K562 (cell line): ENCODE measurements at regions not wholly inside any gene's neighbourhood (a gene's known extent, or its start where the extent isn't known, plus 50 kb on each side); places are given as distances from the start of the nearest gene placed in this dataset.

ENCODE experiments used
- BRCA1 ChIP-seq, 2 experiments: fragments of 450-650 bp in 1 of 2; sonication (generic) in 1 of 2; formaldehyde crosslinking in 1 of 2; IDR thresholded peaks; 2 replicates each; pipeline versions ENCODE4 v1.5.0 to v1.6.1; 2017 to 2020; ENCODE audit warnings: mild to moderate bottlenecking in 1 of 2, missing genetic modification reagents in 1 of 2
- PHTF2 ChIP-seq: fragments of 250-450 bp; sonication (Bioruptor Pico); IDR thresholded peaks from 2 replicates; pipeline ENCODE4 v1.5.0; 2021; ENCODE audit warnings: mild to moderate bottlenecking
- POLR2A ChIP-seq: fragments of 450-650 bp; conservative IDR thresholded peaks from 2 replicates; pipeline ENCODE4 v1.6.1; 2016
- SMAD2 ChIP-seq: fragments of 150-350 bp; IDR thresholded peaks from 2 replicates; pipeline ENCODE4 v1.6.1; 2014; ENCODE audit warnings: low read depth, mild to moderate bottlenecking, low read length
- TCF3 ChIP-seq: sonication (generic); formaldehyde crosslinking; IDR thresholded peaks from 2 replicates; pipeline ENCODE4 v1.4.0; 2020; ENCODE audit warnings: mild to moderate bottlenecking, missing genetic modification reagents
- ZBTB40 ChIP-seq, 2 experiments: fragments of 450-650 bp in 1 of 2; sonication (generic) in 1 of 2; formaldehyde crosslinking in 1 of 2; IDR thresholded peaks; 2 replicates each; pipeline versions ENCODE4 v1.7.1 to v1.9.0; 2016 to 2022; ENCODE audit warnings: inconsistent platforms in 1 of 2, mild to moderate bottlenecking in 1 of 2, missing genetic modification reagents in 1 of 2
- ZNF785 ChIP-seq: fragments of 250-450 bp; sonication (Bioruptor Pico); IDR thresholded peaks from 2 replicates; pipeline ENCODE4 v1.4.0; 2020; ENCODE audit warnings: mild to moderate bottlenecking
- TF ChIP-seq, protein P1 (sequence below): fragments of 450-650 bp; IDR thresholded peaks from 2 replicates; pipeline ENCODE4 v1.6.1; 2016; ENCODE audit warnings: antibody characterized with exemption
- TF ChIP-seq, protein P2 (sequence below), 3 experiments: IDR thresholded peaks in 2 of 3; conservative IDR thresholded peaks in 1 of 3; 2 replicates each; pipeline ENCODE4 v1.5.1; 2011 to 2012; ENCODE audit warnings: low read length in 3 of 3, mild to moderate bottlenecking in 3 of 3, control low read depth in 2 of 3, improper control_type of control experiment in 1 of 3, inconsistent platforms in 1 of 3, low read depth in 1 of 3, mixed read lengths in 1 of 3, moderate library complexity in 1 of 3; ENCODE audit not compliant: insufficient read depth in 2 of 3
- TF ChIP-seq, protein P3 (sequence below): fragments of 250-450 bp; sonication (Bioruptor Pico); IDR thresholded peaks from 2 replicates; pipeline ENCODE4 v1.5.0; 2021; ENCODE audit warnings: mild to moderate bottlenecking, borderline replicate concordance
- TF ChIP-seq, protein P4 (sequence below): fragments of 250-450 bp; sonication (Bioruptor Pico); IDR thresholded peaks from 2 replicates; pipeline ENCODE4 v1.5.1; 2021; ENCODE audit warnings: mild to moderate bottlenecking
- TF ChIP-seq, protein P5 (sequence below): fragments of 450-650 bp; formaldehyde crosslinking; IDR thresholded peaks from 2 replicates; pipeline ENCODE4 v1.4.0; 2022; ENCODE audit warnings: mild to moderate bottlenecking, moderate library complexity

- TF ChIP-seq, protein P1, sequence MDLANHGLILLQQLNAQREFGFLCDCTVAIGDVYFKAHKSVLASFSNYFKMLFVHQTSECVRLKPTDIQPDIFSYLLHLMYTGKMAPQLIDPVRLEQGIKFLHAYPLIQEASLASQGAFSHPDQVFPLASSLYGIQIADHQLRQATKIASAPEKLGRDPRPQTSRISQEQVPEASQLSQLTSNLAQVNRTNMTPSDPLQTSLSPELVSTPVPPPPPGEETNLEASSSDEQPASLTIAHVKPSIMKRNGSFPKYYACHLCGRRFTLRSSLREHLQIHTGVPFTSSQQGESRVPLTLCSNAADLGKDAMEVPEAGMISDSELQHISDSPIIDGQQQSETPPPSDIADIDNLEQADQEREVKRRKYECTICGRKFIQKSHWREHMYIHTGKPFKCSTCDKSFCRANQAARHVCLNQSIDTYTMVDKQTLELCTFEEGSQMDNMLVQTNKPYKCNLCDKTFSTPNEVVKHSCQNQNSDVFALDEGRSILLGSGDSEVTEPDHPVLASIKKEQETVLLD, result no peak
- TF ChIP-seq ZNF785 (CRISPR knock-in tag), result no peak
- TF ChIP-seq, protein P2, sequence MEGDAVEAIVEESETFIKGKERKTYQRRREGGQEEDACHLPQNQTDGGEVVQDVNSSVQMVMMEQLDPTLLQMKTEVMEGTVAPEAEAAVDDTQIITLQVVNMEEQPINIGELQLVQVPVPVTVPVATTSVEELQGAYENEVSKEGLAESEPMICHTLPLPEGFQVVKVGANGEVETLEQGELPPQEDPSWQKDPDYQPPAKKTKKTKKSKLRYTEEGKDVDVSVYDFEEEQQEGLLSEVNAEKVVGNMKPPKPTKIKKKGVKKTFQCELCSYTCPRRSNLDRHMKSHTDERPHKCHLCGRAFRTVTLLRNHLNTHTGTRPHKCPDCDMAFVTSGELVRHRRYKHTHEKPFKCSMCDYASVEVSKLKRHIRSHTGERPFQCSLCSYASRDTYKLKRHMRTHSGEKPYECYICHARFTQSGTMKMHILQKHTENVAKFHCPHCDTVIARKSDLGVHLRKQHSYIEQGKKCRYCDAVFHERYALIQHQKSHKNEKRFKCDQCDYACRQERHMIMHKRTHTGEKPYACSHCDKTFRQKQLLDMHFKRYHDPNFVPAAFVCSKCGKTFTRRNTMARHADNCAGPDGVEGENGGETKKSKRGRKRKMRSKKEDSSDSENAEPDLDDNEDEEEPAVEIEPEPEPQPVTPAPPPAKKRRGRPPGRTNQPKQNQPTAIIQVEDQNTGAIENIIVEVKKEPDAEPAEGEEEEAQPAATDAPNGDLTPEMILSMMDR (IDR thresholded peaks at IDR 0.05 in 2 of 3, conservative IDR thresholded peaks at IDR 0.05 in 1 of 3; ENCODE audit: insufficient read depth in 2 of 3, low read depth in 1 of 3, low read length in 3 of 3), result no peak
- TF ChIP-seq, protein P3, sequence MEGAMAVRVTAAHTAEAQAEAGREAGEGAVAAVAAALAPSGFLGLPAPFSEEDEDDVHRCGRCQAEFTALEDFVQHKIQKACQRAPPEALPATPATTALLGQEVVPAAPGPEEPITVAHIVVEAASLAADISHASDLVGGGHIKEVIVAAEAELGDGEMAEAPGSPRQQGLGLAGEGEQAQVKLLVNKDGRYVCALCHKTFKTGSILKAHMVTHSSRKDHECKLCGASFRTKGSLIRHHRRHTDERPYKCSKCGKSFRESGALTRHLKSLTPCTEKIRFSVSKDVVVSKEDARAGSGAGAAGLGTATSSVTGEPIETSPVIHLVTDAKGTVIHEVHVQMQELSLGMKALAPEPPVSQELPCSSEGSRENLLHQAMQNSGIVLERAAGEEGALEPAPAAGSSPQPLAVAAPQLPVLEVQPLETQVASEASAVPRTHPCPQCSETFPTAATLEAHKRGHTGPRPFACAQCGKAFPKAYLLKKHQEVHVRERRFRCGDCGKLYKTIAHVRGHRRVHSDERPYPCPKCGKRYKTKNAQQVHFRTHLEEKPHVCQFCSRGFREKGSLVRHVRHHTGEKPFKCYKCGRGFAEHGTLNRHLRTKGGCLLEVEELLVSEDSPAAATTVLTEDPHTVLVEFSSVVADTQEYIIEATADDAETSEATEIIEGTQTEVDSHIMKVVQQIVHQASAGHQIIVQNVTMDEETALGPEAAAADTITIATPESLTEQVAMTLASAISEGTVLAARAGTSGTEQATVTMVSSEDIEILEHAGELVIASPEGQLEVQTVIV (CRISPR knock-in tag), result no peak
- TF ChIP-seq, protein P4, sequence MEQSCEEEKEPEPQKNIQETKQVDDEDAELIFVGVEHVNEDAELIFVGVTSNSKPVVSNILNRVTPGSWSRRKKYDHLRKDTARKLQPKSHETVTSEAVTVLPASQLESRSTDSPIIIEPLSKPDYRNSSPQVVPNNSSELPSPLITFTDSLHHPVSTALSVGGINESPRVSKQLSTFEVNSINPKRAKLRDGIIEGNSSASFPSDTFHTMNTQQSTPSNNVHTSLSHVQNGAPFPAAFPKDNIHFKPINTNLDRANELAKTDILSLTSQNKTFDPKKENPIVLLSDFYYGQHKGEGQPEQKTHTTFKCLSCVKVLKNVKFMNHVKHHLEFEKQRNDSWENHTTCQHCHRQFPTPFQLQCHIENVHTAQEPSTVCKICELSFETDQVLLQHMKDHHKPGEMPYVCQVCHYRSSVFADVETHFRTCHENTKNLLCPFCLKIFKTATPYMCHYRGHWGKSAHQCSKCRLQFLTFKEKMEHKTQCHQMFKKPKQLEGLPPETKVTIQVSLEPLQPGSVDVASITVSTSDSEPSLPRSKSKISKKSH, result no peak
- no peak for TF ChIP-seq PHTF2 (CRISPR knock-in tag)
- no peak for TF ChIP-seq SMAD2
- no peak for TF ChIP-seq BRCA1 (IDR thresholded peaks at IDR 0.05)
- TF ChIP-seq BRCA1 (CRISPR knock-in tag; IDR thresholded peaks at IDR 0.05), result no peak
- TF ChIP-seq POLR2A, result no peak
- TF ChIP-seq, protein P5, sequence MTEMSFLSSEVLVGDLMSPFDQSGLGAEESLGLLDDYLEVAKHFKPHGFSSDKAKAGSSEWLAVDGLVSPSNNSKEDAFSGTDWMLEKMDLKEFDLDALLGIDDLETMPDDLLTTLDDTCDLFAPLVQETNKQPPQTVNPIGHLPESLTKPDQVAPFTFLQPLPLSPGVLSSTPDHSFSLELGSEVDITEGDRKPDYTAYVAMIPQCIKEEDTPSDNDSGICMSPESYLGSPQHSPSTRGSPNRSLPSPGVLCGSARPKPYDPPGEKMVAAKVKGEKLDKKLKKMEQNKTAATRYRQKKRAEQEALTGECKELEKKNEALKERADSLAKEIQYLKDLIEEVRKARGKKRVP, result no peak
- TF ChIP-seq TCF3 (CRISPR knock-in tag), result no peak
- TF ChIP-seq ZBTB40 (IDR thresholded peaks at IDR 0.05), result no peak
- no peak for TF ChIP-seq ZBTB40 (CRISPR knock-in tag; IDR thresholded peaks at IDR 0.05)
These were observed 406.0 kb upstream of the TMCO5A start for GRCh38 chr15:37528432-37528831.
